Vagina (tissue), 2 donors: ENCODE measurements at regions not wholly inside any gene's neighbourhood (a gene's known extent, or its start where the extent isn't known, plus 50 kb on each side); places are given as distances from the start of the nearest gene placed in this dataset.

Source experiments
- POLR2A ChIP-seq, 2 donors: fragments of 450-650 bp; IDR thresholded peaks; one replicate each; pipeline ENCODE4 v1.6.1; 2017; ENCODE audit warnings: antibody characterized with exemption in 2 of 2, mild to moderate bottlenecking in 2 of 2, moderate library complexity in 2 of 2
- POLR2AphosphoS5 ChIP-seq, 2 donors: sonication (generic); formaldehyde crosslinking; IDR thresholded peaks; one replicate each; pipeline ENCODE4 v1.9.0; 2017; ENCODE audit warnings: antibody characterized with exemption in 2 of 2, mild to moderate bottlenecking in 2 of 2, low read depth in 1 of 2; ENCODE audit not compliant: insufficient read depth in 1 of 2
- TF ChIP-seq, protein P1 (sequence below), 3 experiments: fragments of 450-650 bp in 2 of 3; fragments of 200-600 bp in 1 of 3; sonication (generic) in 1 of 3; IDR thresholded peaks; one replicate each; pipeline ENCODE4 v1.5.1; 2017 to 2019; ENCODE audit warnings: antibody characterized with exemption in 3 of 3, mild to moderate bottlenecking in 2 of 3, moderate library complexity in 2 of 3

DNA sequence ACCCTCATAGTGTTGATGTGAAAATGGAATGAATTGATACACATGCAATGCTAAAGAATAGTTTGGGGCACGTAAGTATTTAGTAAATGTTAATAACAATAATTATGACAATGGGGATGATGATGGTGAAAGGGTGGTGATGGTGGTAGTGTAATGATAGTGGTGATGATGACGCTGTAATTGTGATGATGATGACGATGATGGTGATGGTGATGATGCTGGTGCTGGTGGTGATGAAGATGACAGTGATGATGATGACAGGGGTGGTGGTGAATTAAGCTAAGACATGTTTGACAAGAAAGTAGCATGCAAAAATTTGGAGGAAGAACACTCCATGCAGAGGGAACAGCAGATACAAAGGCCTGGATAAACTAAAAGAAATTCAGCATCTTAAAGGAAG, 364.4 kb upstream of the API5 start:
- TF ChIP-seq, protein P1, sequence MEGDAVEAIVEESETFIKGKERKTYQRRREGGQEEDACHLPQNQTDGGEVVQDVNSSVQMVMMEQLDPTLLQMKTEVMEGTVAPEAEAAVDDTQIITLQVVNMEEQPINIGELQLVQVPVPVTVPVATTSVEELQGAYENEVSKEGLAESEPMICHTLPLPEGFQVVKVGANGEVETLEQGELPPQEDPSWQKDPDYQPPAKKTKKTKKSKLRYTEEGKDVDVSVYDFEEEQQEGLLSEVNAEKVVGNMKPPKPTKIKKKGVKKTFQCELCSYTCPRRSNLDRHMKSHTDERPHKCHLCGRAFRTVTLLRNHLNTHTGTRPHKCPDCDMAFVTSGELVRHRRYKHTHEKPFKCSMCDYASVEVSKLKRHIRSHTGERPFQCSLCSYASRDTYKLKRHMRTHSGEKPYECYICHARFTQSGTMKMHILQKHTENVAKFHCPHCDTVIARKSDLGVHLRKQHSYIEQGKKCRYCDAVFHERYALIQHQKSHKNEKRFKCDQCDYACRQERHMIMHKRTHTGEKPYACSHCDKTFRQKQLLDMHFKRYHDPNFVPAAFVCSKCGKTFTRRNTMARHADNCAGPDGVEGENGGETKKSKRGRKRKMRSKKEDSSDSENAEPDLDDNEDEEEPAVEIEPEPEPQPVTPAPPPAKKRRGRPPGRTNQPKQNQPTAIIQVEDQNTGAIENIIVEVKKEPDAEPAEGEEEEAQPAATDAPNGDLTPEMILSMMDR (IDR thresholded peaks at IDR 0.05): no peak
- TF ChIP-seq POLR2A (IDR thresholded peaks at IDR 0.05) (no peak), POLR2AphosphoS5 (IDR thresholded peaks at IDR 0.05; ENCODE audit: insufficient read depth in 1 of 2, low read depth in 1 of 2) (no peak)
